ENCODE measurements at regions not wholly inside any gene's neighbourhood (a gene's known extent, or its start where the extent isn't known, plus 50 kb on each side); places are given as distances from the start of the nearest gene placed in this dataset.

DNA sequence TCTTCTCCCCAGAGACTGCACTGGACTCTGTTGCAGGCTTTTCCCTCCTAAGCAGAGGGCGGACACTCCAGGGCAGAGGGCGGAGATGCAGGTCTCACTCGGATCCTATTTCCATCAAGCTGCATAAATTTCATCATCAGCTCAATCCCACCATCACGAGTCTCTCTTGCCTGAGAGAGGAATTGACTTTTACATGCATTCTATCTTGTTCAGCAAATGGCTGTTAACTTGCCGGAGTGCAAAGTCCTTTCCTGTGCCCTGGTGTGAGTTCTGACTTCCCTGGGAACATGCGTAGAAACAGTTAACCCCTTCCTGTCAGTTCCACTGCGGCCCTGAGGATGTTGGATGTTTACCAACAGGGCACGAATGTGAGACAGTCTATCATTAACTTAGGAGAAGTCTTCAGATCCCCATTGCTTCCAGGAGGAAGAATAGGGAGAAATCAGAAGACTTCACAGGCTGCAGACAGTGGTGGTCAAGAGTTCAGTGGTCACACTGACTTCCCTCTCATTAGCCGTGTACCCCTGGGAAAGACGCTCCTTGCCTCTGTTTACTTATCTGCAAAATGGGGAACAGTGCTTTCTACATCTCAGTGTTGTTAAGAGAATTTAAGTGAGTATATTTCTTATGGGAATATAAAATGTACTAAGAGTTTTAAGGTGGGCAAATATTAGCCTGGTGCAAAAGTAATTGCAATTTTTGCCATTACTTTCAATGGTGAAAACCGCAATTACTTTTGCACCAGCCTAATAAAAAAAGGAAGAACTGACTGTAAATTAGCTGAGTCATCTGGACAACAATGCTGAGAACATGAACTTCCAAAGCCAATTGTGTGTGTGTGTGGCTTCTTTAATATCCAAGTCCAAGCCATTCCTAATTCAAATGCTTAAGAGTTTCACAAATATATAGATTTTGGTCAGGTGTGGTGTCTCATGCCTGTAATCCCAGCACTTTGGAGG lies 248.0 kb downstream of the DRD1 start:
- TF ChIP-seq, protein P1, sequence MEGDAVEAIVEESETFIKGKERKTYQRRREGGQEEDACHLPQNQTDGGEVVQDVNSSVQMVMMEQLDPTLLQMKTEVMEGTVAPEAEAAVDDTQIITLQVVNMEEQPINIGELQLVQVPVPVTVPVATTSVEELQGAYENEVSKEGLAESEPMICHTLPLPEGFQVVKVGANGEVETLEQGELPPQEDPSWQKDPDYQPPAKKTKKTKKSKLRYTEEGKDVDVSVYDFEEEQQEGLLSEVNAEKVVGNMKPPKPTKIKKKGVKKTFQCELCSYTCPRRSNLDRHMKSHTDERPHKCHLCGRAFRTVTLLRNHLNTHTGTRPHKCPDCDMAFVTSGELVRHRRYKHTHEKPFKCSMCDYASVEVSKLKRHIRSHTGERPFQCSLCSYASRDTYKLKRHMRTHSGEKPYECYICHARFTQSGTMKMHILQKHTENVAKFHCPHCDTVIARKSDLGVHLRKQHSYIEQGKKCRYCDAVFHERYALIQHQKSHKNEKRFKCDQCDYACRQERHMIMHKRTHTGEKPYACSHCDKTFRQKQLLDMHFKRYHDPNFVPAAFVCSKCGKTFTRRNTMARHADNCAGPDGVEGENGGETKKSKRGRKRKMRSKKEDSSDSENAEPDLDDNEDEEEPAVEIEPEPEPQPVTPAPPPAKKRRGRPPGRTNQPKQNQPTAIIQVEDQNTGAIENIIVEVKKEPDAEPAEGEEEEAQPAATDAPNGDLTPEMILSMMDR (conservative IDR thresholded peaks at IDR 0.05; ENCODE audit: low read depth, low read length) = no peak
- no peak for TF ChIP-seq EZH2 (IDR thresholded peaks at IDR 0.05; ENCODE audit: low read length, unreplicated experiment)
